GM21619 (cell line): ENCODE measurements at regions not wholly inside any gene's neighbourhood (a gene's known extent, or its start where the extent isn't known, plus 50 kb on each side); places are given as distances from the start of the nearest gene placed in this dataset.

Source experiments
- ATAC-seq: cut with Tn5 transposase; IDR thresholded peaks from one replicate; pipeline ENCODE4 v1.9.1; 2021; ENCODE audit not compliant: unreplicated experiment

DNA sequence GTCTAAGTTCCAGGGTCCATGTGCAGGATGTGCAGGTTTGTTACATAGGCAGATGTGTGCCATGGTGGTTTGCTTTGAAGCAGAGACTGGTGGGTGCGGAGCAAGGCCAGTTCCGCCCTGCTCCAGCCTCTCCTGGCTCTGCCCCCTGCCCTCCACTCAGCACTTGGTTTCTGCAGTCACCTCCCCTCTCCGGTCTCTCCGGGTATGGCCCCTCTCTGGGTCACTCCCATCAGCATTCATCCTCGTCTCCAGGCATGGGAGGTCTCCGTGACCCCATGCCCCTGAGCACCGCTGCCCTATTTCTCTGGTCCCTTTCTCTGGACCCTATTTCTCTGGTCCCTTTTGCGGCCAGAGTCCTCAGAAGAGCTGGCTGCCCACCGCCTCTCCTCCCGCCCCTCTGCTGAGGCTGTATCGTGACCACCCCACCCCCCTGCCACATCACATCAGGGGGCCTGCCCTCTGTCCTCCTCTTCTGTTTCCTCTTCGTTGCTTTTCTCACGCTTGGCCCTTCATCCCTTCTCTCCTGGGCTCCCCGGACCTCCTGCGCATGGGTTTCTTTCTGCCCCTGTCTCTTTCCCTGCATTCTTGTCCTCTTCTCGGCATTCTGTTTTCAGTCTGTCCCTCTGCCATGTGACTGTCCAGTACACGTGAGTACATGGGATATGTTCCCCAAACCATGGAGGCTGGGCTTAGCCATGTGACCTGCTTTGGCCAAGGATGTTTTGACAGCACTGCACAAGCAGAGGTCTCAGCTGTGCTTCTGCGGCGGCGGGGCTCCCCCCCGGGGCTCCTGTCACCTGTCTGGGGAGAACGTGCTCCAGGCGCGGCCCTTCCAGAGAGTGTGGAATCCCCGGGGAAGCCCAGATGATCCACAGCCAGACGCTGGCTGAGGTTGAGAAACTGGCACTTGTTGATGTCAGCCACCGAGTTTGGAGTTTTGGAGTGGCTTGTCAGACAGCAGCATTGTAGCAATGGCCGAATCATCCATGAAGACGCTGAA is 54.4 kb upstream of the C1orf174 start:
- ATAC-seq, result no peak

DNA sequence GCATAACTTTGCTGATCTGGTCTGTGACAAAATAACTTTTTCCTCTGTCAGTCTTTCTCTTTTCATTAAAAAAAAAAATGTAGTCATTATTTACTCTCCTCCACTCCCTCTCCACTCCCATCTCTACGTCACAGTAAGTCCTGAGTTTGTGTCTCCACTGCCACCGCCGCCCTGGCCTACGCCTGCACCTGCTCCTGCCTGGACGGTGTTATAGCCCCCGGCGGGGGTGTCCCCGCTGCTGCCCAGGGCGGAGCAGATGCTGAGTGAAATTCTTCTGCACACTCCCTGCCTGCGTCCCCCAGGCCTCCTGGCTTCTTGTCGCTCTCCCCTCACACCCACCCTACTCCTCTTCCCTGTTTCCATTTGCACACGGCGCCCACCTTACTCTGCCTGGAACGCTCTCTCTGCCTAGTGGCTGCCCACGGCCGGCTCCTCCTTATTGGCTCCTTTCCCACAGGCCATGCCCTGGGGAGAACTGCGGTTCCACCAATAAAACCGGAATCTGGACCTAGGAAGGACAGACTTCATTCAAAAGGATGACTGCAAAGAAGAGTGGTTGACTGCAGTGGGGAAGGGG is 55.2 kb upstream of the C1orf174 start:
- ATAC-seq, result no peak

DNA sequence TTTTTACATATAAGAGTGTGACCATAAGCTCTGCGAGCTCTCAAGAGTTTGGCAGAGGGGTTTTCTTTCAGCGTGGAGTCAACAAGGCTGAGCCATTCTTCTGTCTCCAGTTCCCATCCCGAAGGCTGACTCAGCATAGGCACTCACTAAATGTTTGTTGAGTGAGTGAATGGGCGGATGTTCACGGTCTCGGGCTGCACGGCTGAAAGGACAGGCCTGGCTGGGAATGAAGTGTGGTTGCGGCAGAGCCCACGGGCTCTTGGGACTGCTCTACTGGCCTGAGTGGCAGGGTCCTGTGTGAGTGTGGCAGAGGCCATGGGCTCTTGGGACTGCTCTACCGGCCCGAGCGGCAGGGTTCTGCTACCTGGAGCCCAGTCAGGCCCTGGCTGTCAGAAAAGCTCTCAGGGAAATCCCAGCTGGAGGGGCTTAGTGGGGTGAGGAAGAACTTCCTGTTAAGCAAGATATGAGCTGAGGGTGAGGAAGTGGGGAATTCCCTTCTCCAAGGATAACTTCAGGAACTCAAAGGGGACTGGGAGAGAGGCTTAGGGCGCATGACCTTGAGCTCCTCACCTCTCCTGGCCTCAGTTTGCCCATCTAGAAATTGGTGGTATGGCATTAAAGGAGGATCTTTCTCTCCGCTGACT is 56.6 kb upstream of the C1orf174 start:
- ATAC-seq, result no peak

DNA sequence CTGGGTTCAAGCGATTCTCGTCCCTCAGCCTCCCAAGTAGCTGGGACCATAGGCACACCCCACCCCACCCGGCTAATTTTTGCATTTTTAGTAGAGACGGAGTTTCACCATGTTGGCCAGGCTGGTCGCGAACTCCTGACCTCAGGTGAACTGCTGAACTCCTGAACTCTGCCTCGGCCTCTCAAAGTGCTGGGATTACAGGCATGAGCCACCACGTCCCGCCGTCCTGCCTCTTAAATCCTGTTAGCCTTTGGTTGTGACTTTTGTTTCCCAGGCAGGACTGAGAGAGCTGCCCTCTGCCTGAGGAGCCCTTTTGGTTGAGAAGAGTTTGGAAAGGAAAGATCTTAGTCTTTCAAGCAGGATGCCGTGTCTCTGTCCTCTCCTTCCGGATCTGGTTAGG is 59.3 kb upstream of the C1orf174 start:
- ATAC-seq, result no peak

DNA sequence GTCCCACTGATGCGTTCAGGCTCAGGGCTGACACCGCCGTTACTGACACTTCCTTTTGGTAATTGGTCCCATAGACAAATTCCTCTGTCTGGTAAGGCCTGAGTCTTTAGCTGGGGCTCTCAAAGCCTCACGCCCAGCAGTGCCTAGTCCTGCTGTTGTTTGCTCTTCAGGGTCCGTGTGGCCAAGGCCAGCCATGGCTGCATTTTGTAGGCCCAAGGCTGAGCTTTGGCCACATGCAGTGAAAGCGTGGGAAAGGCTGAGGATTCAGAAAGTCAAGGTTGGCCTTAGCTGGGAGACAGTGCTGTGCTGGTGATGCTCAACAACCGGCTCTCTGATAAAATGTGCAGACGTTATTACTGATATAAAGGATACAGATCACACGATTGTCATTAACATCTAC is 63.5 kb upstream of the C1orf174 start:
- ATAC-seq, result no peak

DNA sequence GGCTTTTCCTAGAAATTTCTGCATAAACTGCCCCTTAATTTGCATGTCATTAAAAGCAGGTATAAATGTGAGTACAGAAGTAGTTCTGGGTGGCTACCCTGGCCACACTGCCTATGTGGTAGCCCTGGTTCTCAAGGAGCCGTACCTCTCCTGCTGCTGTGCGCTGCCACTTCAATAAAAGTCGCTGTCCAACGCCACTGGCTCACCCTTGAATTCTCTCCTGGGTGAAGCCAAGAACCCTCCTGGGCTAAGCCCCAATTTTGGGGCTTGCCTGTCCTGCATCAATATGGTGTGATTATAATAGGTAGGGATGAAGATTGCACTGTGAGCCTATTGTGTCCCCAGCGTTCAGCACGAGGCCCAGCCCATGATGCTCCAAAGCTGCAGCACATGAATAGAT is 65.6 kb upstream of the C1orf174 start:
- ATAC-seq, result no peak

DNA sequence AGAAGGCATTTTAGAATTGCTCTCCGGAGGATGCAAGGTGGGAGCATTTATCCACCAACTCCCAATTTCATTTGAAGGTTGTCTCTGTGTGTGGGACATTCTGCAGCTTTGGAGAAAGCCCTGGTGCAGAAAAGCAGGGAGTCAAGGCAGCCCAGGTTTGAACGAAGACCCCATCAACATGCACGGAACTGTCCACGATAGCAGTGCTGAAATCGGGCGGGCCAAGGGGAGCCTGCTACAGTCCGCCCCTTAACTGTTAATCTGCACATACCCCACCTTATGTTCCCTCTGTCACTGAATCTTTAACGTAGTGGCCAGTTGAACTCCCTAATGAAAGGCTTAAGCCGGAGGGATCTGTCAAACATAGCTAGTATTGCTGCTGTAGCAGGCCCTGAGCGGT is 68.8 kb upstream of the C1orf174 start:
- ATAC-seq, result no peak

DNA sequence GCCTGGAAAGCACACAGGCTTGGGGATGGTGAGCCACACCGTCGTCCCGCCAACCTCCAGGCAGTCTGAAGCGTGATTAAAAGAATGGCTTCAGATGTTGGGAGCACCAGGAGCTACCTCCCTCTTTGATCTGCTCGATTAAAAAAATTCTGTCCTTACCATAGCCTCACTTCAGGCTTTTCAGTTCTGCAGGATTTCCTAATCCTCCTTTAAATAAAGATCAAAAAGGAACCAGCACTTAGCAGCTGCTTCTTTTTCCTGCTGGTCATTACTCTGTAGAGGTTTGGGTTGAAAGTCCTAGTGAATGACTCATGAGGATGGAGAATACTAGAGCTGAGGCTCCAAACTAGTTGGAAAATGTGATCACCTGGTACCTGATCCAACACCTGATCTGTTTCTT is 71.9 kb upstream of the C1orf174 start:
- no peak for ATAC-seq

DNA sequence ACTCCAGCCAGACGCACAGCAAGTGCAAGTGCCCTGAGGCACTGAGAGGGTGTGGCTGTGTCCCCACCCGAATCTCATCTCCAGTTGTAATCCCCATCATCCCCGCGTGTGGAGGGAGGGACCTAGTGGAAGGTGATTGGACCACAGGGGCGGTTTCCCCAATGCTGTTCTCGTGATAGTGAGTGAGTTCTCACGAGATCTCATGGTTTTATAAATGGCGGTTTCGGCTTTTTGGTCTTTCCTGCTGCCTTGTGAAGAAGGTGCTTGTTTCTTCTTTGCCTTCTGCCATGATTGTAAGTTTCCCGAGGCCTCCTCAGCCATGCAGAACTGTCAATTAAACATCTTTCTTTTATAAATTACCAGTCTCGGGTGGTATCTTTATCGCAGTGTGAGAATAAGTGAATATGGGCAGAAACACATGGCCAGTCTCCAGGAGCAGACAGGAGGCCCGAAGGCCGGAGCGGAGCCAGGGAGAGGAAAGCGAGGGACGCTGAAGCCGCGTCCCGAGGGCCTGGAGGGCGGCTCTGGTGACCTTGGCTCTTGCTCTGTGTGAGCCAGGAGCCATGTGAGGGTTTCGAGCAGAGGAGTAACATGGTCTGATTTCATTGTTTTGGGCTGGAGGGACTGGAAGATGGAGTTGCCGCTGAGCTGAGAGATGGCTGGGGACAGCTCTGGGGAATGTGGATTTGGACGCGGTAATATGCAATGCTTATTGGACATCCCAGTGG is 76.0 kb upstream of the C1orf174 start:
- no peak for ATAC-seq

DNA sequence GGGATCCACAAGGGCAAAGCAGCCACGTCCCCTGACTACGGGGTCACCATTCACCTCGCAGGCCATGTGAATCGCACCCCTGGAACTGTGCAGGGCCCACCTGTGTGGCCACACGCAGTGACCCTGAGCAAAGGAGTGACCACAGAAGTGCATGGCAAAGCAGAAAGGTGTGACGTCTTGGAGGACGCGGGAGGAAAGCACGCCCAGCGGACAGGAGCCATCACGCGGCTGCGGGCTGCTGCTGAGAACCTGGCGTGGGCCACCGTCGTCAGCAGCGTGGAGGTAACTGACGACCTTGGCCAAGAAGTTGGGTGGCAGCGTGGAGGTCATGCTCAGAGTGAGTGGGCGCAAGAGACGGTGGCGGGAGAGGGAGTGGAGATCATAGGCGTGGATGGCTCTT is 76.7 kb upstream of the C1orf174 start:
- no peak for ATAC-seq

DNA sequence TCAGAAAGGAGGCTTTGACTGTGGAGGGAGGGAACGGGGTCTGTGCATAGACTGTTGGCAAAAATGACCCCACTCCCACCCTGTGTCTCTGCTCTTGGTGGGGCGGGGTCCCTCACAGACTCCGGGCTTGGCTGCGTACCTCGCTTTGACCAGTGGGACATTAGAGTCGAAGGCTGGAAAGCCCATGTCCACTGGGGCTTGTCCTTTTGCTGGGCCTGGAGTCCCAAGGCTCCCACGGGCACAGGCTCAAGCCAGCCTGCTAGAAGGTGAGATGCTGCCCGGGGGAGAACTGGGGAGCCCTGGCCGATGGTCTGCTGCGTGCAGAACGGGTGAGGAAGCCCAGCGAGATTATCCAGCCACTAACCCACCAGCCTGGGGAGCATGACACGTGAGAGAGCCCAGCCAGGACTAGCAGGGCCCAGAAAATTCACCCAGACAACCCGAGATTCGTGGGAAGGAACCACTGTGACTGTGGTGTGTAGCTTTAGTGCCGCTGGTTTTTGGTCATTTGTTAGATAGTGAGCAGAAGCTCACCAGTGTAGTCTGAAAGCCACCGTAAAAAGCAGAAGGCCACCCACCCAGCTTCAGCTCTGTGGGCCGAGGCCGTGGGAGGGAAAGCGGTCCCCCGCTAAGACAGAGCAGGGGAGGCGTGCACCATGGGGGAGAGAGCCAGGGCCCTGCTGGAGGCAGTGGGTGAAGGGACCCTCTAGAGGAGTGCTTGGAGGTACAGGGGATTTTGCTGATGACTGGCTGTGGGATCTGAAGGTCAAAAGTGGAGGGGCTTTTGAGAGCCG is 78.3 kb upstream of the C1orf174 start:
- no peak for ATAC-seq

DNA sequence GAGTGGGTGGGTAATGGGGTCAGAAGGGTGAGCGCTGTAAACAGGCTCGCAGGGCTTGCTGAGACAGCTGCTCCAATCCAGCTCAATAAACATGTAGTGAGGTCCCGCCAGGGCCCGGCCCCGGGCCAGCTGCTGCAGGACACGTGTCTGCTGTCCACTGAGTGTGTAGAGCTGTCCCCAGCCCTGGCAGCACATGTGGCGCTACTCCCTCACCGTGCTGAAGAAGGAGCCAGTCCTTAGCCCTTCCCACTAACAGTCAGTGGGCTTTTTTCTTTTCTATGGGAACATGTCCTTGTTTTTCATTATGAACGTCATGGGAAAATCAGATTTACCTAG is 78.9 kb upstream of the C1orf174 start:
- ATAC-seq, result no peak

DNA sequence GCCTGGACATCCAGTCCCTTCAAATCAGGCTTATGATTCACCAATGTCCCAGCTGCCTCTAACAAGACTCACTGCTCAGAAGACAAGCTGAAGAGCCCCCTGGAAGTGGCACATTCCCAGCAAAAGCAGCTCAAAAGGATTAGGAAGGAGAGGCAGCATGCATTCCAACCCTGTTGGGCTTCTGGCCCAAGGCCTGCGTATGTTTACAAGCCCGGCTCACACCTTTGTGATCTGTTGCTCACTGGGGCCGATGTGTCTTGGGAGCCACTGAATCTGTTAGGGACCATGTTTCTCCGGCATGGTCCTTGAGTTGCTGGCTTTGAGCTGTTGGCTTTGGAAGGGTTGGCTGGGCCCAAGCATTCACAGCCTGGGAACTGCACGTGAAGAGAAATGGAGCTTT is 81.2 kb upstream of the C1orf174 start:
- no peak for ATAC-seq

DNA sequence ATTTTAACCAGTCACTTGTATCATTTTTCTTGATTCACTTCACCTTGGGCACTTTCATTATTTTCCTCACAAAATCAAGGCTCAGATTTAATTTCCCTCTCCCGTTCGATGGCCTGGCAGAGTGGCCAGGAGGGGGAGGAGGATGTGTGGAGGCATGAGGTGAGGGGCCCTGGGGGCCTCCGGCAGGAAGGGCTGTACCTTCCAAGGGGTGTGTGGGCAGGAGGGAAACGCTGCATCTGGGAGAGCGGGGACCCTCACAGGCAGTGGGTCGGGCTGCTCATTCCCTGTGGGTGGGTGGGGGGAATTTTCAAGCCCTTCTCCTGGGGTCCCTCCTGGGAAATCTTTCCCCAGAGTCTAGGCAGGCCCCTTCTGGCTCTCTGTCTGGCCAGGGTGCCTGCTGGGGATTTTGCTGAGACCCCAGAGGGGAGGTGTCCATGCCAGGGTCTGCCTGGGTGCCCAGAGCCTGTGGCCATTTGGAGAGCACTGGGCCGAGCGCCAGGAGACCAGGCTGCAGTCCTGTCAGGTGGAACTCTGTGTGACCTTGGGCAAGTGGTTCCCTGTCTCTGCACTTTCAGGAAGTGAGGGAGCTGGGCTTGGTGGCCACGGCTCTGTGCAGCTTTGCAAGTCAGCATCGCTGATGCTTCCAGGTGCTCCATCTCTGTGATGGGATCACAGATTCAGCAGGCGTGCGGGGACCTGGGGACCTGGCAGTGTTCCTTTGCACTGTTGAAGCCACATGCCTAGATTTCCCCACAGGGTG is 81.9 kb upstream of the C1orf174 start:
- ATAC-seq, result no peak

DNA sequence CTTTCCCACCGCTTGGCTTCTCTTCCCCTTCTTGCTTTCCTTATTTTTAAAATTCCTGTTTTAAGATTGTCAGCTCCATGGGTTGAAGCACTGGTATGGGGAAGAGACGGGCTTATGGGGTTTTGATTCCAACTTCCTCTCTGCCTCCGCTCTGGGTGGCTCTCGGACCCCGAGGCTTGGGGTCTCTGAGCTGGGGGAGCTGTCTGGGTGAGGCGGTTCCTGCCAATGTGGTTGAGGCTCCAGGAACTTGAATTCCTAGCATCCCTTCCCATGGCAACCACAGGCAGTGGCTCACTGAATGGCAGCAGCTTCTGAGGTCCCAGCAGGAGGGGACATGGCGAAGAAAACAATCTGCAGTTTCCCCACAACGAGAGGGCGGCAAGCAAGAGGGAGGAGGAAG is 83.1 kb upstream of the C1orf174 start:
- ATAC-seq, result no peak

DNA sequence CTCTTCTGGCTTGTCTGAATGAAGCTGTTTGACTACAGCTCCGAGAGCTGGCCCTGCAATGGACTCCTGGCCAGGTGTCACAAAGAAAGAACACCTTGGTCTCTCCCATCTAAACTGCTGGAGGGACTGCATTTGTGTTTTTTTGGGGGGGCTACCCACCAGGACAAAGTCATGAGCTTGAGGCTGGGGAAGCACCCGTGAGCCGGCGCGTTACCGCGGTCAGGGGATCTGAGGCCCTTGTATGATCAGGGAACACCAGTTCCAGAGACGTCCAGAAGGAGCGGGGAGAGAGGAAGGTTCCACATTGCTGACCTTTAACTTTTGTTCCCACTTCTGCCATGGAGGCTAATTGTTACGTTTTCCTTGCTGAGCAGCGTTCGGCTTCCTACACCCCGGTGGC is 84.5 kb upstream of the C1orf174 start:
- no peak for ATAC-seq

DNA sequence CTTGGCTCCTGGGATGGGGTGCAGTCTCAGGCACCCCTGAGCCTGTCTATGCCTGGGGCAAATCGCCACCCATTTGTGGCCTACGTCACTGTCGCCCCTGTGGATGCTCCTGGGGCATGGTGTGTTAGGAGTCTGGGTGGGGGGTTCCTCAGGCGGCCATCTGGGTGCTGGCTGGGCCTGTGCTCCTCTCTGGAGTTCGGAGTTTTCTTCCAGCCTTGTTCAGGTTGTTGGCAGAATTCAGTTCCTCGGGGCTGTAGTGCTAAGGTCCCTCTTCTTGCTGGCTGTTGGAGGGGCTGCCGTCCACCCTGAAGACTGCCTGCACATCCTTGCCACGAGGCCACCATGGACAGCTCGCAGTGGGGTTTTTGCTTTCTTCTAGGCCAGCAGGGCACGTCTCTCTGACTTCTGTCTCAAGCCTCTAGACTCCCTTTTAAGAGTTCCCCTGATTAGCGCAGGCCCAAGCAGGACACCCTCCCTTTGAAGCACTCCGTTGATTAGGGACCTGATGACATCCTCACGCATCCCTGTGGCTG is 86.7 kb upstream of the C1orf174 start:
- no peak for ATAC-seq

DNA sequence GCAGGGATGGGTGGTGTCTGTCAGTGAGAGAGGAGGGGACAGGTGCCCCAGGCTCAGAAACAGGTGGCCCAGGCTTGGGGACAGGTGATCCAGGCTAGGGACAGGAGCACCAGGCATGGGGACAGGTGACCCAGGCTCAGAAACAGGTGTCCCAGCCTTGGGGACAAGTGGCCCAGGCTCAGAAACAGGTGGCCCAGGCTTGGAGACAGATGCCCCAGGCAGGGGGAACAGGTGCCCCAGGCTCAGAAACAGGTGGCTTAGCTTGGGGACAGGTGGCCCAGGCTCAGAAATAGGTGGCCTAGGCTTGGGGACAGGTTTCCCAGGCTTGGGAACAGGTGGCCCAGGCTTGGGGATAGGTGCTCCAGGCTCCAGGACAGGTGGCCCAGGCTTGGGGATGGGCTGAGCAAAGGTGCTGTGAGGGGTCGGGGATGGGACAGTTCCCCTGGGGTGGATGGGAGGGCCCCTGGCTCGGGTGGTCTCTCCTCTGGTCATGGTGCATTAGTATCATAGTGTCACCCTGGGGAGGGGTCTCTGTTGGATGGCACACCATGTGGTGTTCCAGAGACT is 87.7 kb upstream of the C1orf174 start:
- ATAC-seq, result no peak

DNA sequence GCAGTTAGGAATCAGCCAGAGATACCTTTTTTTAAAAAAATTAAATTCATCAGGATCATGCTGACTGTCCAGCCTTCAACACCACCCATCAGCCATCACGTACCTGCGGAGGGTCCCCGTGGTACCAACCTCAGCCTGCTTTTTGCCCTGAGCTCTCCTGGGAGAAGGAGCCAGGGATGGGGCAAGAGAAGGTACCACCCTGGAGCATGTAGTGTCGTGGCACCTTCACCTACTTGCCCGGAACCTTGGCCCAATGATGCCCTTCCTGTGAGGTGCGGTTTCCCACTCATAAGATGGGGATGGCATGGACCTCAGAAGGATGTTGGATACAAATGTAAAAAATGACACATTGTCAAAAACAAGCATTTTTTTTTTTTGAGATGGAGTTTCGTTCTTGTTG is 88.4 kb upstream of the C1orf174 start:
- no peak for ATAC-seq
